OCI-LY7 (cell line): ENCODE measurements at regions not wholly inside any gene's neighbourhood (a gene's known extent, or its start where the extent isn't known, plus 50 kb on each side); places are given as distances from the start of the nearest gene placed in this dataset.

Experiments used
- CTCF ChIP-seq: fragments of 200-600 bp; sonication (generic); conservative IDR thresholded peaks from 2 replicates; pipeline ENCODE4 v1.5.1; 2014; ENCODE audit warnings: mild to moderate bottlenecking, antibody characterized with exemption, low read length, moderate library complexity, mixed read lengths
- EZH2phosphoT487 ChIP-seq: fragments of 200-600 bp; sonication (generic); IDR thresholded peaks from 2 replicates; pipeline ENCODE4 v1.6.1; 2018; ENCODE audit warnings: low read depth, borderline replicate concordance, mild to moderate bottlenecking, mixed run types, antibody characterized with exemption, low read length, moderate library complexity, mixed read lengths

GRCh38 chr11:70655816-70656215, 257.5 kb downstream of the CTTN start:
- no peak for TF ChIP-seq CTCF
- no peak for TF ChIP-seq EZH2phosphoT487
